ENCODE measurements at regions not wholly inside any gene's neighbourhood (a gene's known extent, or its start where the extent isn't known, plus 50 kb on each side); places are given as distances from the start of the nearest gene placed in this dataset.

DNA sequence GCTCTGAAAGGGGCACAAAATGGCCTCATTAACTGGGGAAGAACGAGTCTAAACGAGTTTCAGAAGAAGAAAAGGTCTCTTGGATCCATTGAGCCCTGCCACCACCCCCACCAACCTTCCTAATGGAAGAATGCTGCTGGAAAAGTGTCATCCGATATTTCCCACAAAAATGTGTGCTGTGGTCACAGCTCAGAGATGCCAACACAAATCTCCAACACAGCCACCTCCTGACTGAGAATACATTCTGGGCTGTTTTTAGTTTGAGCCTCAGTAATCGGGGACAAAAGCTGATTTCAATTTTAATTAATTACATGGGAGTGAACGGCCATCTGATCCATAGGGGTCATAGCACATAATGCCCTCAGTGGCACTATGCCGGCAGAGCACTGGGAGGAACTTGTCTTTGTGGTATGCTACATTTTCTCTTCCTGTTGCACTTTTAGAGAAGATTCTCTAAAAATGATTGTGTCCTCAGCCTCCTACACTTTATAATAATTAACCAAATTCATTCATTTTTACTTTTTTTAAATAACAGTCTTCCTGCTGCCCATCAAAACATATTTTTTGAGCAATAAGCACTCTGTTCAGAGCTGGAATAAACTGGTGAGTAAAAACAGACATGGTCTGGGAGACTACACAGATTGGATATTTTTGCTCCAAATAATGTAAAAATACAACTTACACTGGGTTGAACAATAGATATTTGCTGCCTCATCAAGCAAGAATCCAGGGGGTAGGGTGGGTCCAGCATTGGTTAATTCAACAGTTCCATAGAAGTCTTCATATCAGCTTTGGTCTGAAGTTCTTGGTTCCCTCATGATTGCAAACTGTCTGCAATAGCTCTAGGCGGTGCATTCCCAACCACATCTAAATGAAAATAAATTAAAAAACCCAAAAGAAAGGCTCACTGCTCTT, 143.6 kb upstream of the TMEM170B start:
- peak overlapping the region; percentile 61 for H3K4me2 ChIP-seq (ENCODE audit: insufficient read depth, low read length)

GRCh38 chr6:11392778-11393507, 144.6 kb upstream of the TMEM170B start:
- Histone ChIP-seq H2AFZ (ENCODE audit: low read length) (no peak overlapping the region), H3K79me2 (ENCODE audit: insufficient read depth, low read length) (no peaks in the 10 kb centered on the region), H4K20me1 (ENCODE audit: insufficient read depth, low read length) (no peaks in the 10 kb centered on the region), H3K27ac (ENCODE audit: low read depth, low read length) (peak overlapping the region; percentile 54), H3K36me3 (ENCODE audit: insufficient read depth, low read length) (no peaks in the 10 kb centered on the region), H3K27me3 (ENCODE audit: insufficient read depth, low read length) (no peaks in the 10 kb centered on the region), H3K4me3 (ENCODE audit: insufficient read depth, low read length) (no peak overlapping the region), H3K4me1 (ENCODE audit: insufficient read depth, low read length) (peaks cover 21% of the 10 kb centered on the region), H3K9me3 (ENCODE audit: low read depth, low read length) (no peaks in the 10 kb centered on the region), H3K4me2 (ENCODE audit: insufficient read depth, low read length) (peak overlapping the region; percentile 61)
- TF ChIP-seq CTCF (IDR thresholded peaks at IDR 0.05; ENCODE audit: extremely low read depth, low read depth, low read length): no peak
- no peak for DNase-seq (ENCODE audit: insufficient read length, low spot score, missing footprints)

More for the DNA sequence above, 143.6 kb upstream of the TMEM170B start:
- Histone ChIP-seq H3K27ac (ENCODE audit: low read depth, low read length) (peak overlapping the region; percentile 54), H4K20me1 (ENCODE audit: insufficient read depth, low read length) (no peaks in the 10 kb centered on the region), H3K79me2 (ENCODE audit: insufficient read depth, low read length) (no peaks in the 10 kb centered on the region), H3K4me1 (ENCODE audit: insufficient read depth, low read length) (peaks cover 21% of the 10 kb centered on the region), H2AFZ (ENCODE audit: low read length) (peak overlapping the region; percentile 52), H3K27me3 (ENCODE audit: insufficient read depth, low read length) (no peaks in the 10 kb centered on the region), H3K4me3 (ENCODE audit: insufficient read depth, low read length) (peak overlapping the region; percentile 18), H3K36me3 (ENCODE audit: insufficient read depth, low read length) (no peaks in the 10 kb centered on the region), H3K9me3 (ENCODE audit: low read depth, low read length) (no peaks in the 10 kb centered on the region)
- peak; percentile 86 for DNase-seq (ENCODE audit: insufficient read length, low spot score, missing footprints)
- no peak for TF ChIP-seq CTCF (IDR thresholded peaks at IDR 0.05; ENCODE audit: extremely low read depth, low read depth, low read length)

DNA sequence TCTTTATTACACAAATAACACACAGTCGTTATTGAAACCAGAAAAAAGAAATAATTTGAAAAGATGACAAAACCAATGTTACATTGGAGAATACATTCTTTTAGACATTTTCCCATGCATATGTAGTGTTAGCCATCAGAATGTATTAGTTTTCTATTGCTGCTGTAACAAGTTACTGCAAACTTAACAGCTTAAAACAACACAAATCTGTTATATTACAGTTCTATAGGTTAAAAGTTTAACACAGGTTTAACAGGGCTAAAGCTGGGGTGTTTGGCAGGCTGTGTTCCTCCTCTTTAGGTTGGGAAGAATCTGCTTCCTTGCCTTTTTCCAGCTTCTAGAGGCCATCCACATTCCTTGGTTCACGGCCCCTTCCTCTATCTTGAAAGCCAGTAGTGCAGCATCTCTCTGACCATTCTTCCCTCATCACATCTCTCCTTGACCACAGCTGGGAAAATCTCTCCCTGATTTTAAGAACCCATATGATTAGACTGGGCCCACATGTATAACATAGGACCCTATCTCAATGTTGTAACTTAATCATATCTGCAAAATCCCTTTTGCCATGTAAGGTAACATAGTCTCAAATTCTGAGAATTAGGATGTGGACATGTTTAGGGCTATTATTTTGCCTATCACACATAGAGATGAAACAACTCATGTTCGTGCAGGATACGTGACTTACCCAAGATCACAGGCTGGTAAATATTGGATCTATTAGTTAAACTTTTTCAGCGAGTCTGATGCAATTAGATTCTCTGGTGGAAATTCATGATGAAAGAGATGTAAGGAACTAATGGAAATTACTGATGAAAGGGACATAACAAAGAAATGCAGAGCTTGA, 145.4 kb upstream of the TMEM170B start:
- Histone ChIP-seq H2AFZ (ENCODE audit: low read length) (no peak overlapping the region), H3K36me3 (ENCODE audit: insufficient read depth, low read length) (no peaks in the 10 kb centered on the region), H3K9me3 (ENCODE audit: low read depth, low read length) (no peaks in the 10 kb centered on the region), H3K4me1 (ENCODE audit: insufficient read depth, low read length) (peaks cover 21% of the 10 kb centered on the region), H3K4me2 (ENCODE audit: insufficient read depth, low read length) (no peak overlapping the region), H4K20me1 (ENCODE audit: insufficient read depth, low read length) (no peaks in the 10 kb centered on the region), H3K27me3 (ENCODE audit: insufficient read depth, low read length) (no peaks in the 10 kb centered on the region), H3K27ac (ENCODE audit: low read depth, low read length) (no peak overlapping the region), H3K79me2 (ENCODE audit: insufficient read depth, low read length) (no peaks in the 10 kb centered on the region), H3K4me3 (ENCODE audit: insufficient read depth, low read length) (no peak overlapping the region)
- no peak for DNase-seq (ENCODE audit: insufficient read length, low spot score, missing footprints)
- no peak for TF ChIP-seq CTCF (IDR thresholded peaks at IDR 0.05; ENCODE audit: extremely low read depth, low read depth, low read length)
